ENCODE measurements at regions not wholly inside any gene's neighbourhood (a gene's known extent, or its start where the extent isn't known, plus 50 kb on each side); places are given as distances from the start of the nearest gene placed in this dataset.

DNA sequence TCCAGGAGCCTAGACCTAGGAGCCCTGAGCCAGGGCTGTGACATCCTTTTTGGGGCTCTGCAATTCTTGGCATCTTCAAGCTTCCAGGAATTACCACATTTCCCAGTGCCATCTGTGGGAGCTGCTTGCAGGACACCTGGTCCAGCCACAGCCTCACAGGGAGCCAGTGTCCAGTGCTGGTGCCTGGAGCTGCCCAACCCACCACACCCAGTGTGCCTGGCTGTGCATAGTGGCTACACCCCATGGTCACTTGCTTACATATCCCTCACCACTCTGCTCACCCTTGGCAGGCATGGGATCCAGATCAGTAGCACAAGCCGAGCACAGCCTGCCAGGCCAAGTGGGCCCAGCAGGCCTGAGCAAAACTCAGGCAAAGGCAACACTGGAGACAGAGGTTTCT is 2151.4 kb upstream of the PCDH20 start:
- TF ChIP-seq MAZ (IDR thresholded peaks at IDR 0.05; ENCODE audit: borderline replicate concordance, low read depth, low read length) = no peak
- TF ChIP-seq MXI1 (IDR thresholded peaks at IDR 0.05; ENCODE audit: borderline replicate concordance, low read depth, low read length) = no peak
- TF ChIP-seq POLR2A (IDR thresholded peaks at IDR 0.05; ENCODE audit: low read depth, low read length) = no peak
- no peak for TF ChIP-seq SMC3 (IDR thresholded peaks at IDR 0.05; ENCODE audit: low read depth, low read length)
- TF ChIP-seq NFE2L2 (IDR thresholded peaks at IDR 0.05; ENCODE audit: low read depth, low read length) = no peak
- TF ChIP-seq CEBPB (IDR thresholded peaks at IDR 0.05; ENCODE audit: low read depth, low read length) = no peak
- no peak for TF ChIP-seq CHD1 (IDR thresholded peaks at IDR 0.05; ENCODE audit: low read depth, low read length)
- no peak for TF ChIP-seq FOS (IDR thresholded peaks at IDR 0.05; ENCODE audit: low read depth, low read length)
- no peak for TF ChIP-seq RAD21 (IDR thresholded peaks at IDR 0.05; ENCODE audit: low read length)
- no peak for TF ChIP-seq CTCF (conservative IDR thresholded peaks at IDR 0.05; ENCODE audit: low read depth, low read length)
- TF ChIP-seq RFX5 (IDR thresholded peaks at IDR 0.05; ENCODE audit: low read depth, low read length) = no peak
- no peak for TF ChIP-seq USF2 (IDR thresholded peaks at IDR 0.05; ENCODE audit: low read depth, low read length)
- no peak for TF ChIP-seq MAFK (IDR thresholded peaks at IDR 0.05; ENCODE audit: low read depth, low read length)
- no peak for TF ChIP-seq ELK1 (IDR thresholded peaks at IDR 0.05; ENCODE audit: borderline replicate concordance, low read depth, low read length)
- TF ChIP-seq RCOR1 (IDR thresholded peaks at IDR 0.05; ENCODE audit: insufficient replicate concordance, low read length) = no peak
- TF ChIP-seq BHLHE40 (IDR thresholded peaks at IDR 0.05; ENCODE audit: low read depth, low read length) = no peak
- Histone ChIP-seq H4K8ac (ENCODE audit: low read depth in 2 of 2, low read length in 2 of 2) (no peak overlapping the region), H4K20me1 (ENCODE audit: insufficient read depth, low read length) (no peaks in the 10 kb centered on the region), H3K9ac (ENCODE audit: low read depth, low read length) (no peak overlapping the region), H2BK120ac (ENCODE audit: low read depth, low read length) (no peak overlapping the region), H3K4me1 (ENCODE audit: control insufficient read depth, insufficient read depth, low read length) (no peaks in the 10 kb centered on the region), H3K4me3 (ENCODE audit: insufficient read depth, low read depth, low read length) (no peak overlapping the region), H4K5ac (ENCODE audit: low read depth, low read length) (no peak overlapping the region), H3K9me1 (ENCODE audit: insufficient read depth, low read length) (no peaks in the 10 kb centered on the region; the same call in 1 of the 2 replicates), H3K18ac (ENCODE audit: low read depth, low read length) (no peak overlapping the region), H3K9me3 (ENCODE audit: control insufficient read depth, insufficient read depth, low read length) (no peaks in the 10 kb centered on the region), H3K14ac (replicated peaks; ENCODE audit: low read depth, low read length) (no peak overlapping the region), H3K27me3 (ENCODE audit: control insufficient read depth, insufficient read depth, low read length) (no peaks in the 10 kb centered on the region), H3K79me1 (ENCODE audit: low read depth in 1 of 2, low read length in 2 of 2) (no peaks in the 10 kb centered on the region), H3K4ac (ENCODE audit: low read depth, low read length) (no peak overlapping the region), H4K91ac (ENCODE audit: insufficient read depth, low read depth, low read length) (no peak overlapping the region), H2BK5ac (ENCODE audit: low read depth, low read length, poor library complexity, severe bottlenecking) (no peak overlapping the region), H2BK15ac (ENCODE audit: low read depth, low read length) (no peak overlapping the region), H3K27ac (ENCODE audit: insufficient read depth, low read length) (no peak overlapping the region), H2AK9ac (replicated peaks; ENCODE audit: low read depth, low read length, poor library complexity) (peak overlapping the region; percentile 28), H3K56ac (ENCODE audit: extremely low read depth, insufficient read depth, low read length) (no peak overlapping the region), H3K4me2 (ENCODE audit: low read depth, low read length) (no peak overlapping the region), H3K36me3 (ENCODE audit: control insufficient read depth, insufficient read depth, low read length) (no peaks in the 10 kb centered on the region), H2BK20ac (ENCODE audit: low read depth, low read length) (no peak overlapping the region), H2AFZ (replicated peaks; ENCODE audit: low read length, poor library complexity) (peak overlapping the region; percentile 63), H3K23ac (ENCODE audit: low read depth, low read length) (no peak overlapping the region), H2AK5ac (ENCODE audit: low read depth, low read length) (no peak overlapping the region)
- DNase-seq (no peak), ATAC-seq (ENCODE audit: low read depth) (no peak)
- CTCF ChIA-PET = interaction anchor here (1.3 kb wide), 1 partner anchor 9 kb away, joined by 3 read pairs; no protein-coding TSS in a partner anchor
- WGBS, 2 experiments (ENCODE audit: extremely low coverage in 2 of 2, insufficient read length in 1 of 2) = no CpG with 5 or more reads among the region's 1 CpG
- intact Hi-C loops (cut with micrococcal nuclease) (no loop called here), dilution Hi-C loops (cut with HindIII; ENCODE audit: low sequenced_read_pairs, unreplicated experiment) (no loop called here), in situ Hi-C loops (cut with MboI; ENCODE audit: low sequenced_read_pairs) (no loop called here)
- POLR2A ChIA-PET (ENCODE audit: unreplicated experiment) = no interaction called here
- no TSS peak for BruUV-seq (replicated peaks)
